SK-N-MC (cell line): ENCODE measurements at regions not wholly inside any gene's neighbourhood (a gene's known extent, or its start where the extent isn't known, plus 50 kb on each side); places are given as distances from the start of the nearest gene placed in this dataset.
"Not testable (repeated sequence)": the region's sequence is repeated elsewhere in the genome, so short reads cannot be mapped to it uniquely, and the experiment has no call there.

Experiments used
- EZH2 ChIP-seq: fragments of 200-600 bp; sonication (generic); IDR thresholded peaks from one replicate; pipeline ENCODE4 v1.6.1; 2017; ENCODE audit warnings: antibody characterized with exemption
- POLR2AphosphoS5 ChIP-seq: IDR thresholded peaks from 2 replicates; pipeline ENCODE4 v1.6.1; 2012; ENCODE audit warnings: mild to moderate bottlenecking, low read depth, low read length, borderline replicate concordance

GRCh38 chr2:76697439-76697838 lies 824.7 kb downstream of the LRRTM4 start:
- TF ChIP-seq EZH2, POLR2AphosphoS5: not testable (repeated sequence)
